ENCODE measurements at regions not wholly inside any gene's neighbourhood (a gene's known extent, or its start where the extent isn't known, plus 50 kb on each side); places are given as distances from the start of the nearest gene placed in this dataset.

- TF ChIP-seq, protein P1, sequence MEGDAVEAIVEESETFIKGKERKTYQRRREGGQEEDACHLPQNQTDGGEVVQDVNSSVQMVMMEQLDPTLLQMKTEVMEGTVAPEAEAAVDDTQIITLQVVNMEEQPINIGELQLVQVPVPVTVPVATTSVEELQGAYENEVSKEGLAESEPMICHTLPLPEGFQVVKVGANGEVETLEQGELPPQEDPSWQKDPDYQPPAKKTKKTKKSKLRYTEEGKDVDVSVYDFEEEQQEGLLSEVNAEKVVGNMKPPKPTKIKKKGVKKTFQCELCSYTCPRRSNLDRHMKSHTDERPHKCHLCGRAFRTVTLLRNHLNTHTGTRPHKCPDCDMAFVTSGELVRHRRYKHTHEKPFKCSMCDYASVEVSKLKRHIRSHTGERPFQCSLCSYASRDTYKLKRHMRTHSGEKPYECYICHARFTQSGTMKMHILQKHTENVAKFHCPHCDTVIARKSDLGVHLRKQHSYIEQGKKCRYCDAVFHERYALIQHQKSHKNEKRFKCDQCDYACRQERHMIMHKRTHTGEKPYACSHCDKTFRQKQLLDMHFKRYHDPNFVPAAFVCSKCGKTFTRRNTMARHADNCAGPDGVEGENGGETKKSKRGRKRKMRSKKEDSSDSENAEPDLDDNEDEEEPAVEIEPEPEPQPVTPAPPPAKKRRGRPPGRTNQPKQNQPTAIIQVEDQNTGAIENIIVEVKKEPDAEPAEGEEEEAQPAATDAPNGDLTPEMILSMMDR (IDR thresholded peaks at IDR 0.05): no peak
- TF ChIP-seq POLR2A (IDR thresholded peaks at IDR 0.05): no peak
These were observed 642.1 kb downstream of the INHBA start for GRCh38 chr7:41060796-41061195.
